GM23248 (cell line): ENCODE measurements at regions not wholly inside any gene's neighbourhood (a gene's known extent, or its start where the extent isn't known, plus 50 kb on each side); places are given as distances from the start of the nearest gene placed in this dataset.

Experiments
- EZH2 ChIP-seq: fragments of 200-600 bp; sonication (generic); IDR thresholded peaks from 2 replicates; pipeline ENCODE4 v1.6.1; 2018; ENCODE audit warnings: antibody characterized with exemption, mild to moderate bottlenecking; ENCODE audit not compliant: insufficient read depth, poor library complexity, severe bottlenecking
- EZH2phosphoT487 ChIP-seq: fragments of 200-600 bp; sonication (generic); IDR thresholded peaks from 2 replicates; pipeline ENCODE4 v1.6.1; 2018; ENCODE audit warnings: antibody characterized with exemption, moderate library complexity, mild to moderate bottlenecking, low read depth; ENCODE audit not compliant: insufficient read depth

DNA sequence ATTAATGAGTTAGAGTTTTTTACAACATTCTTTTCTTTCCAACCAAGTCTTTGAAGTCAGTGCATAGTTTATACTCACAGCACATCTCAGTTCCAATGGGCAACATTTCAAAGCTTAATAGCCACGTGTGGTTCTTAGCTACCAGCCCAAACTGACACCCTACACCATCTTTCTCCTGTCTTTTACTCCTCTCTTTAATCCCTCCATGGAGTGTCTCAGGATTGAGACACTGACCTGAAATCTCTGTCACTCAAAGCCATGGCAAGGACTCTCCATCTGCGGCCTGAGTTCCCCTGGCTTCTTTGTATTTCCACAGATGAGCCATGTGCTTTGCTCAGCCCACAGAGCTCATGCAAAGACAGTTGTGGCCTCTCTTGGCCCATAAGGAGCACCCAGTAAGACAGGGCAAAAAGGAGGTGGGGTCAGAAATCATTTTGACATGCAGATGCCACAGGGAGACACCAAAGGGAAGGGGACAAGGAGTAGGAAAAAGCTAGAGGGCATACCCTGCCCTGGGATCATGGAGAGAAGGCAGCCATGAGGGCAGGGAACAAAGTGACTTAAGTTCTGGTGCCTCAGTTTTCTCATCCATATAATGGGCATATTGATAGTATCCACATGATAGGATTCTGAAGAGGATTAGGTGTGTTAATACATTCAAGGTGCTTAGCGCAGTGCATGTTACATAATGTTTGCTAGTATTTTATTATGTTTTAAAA lies 493.6 kb upstream of the PROK2 start:
- TF ChIP-seq EZH2 (no peak), EZH2phosphoT487 (no peak)
